GM19025 (cell line): ENCODE measurements at regions not wholly inside any gene's neighbourhood (a gene's known extent, or its start where the extent isn't known, plus 50 kb on each side); places are given as distances from the start of the nearest gene placed in this dataset.

Experiments used
- ATAC-seq: cut with Tn5 transposase; IDR thresholded peaks from one replicate; pipeline ENCODE4 v1.9.1; 2021; ENCODE audit warnings: mild to moderate bottlenecking, low read depth, moderate library complexity; ENCODE audit not compliant: unreplicated experiment

- no peak for ATAC-seq
Observed at GRCh38 chr17:79189305-79189704, 114.7 kb downstream of the ENGASE start.

DNA sequence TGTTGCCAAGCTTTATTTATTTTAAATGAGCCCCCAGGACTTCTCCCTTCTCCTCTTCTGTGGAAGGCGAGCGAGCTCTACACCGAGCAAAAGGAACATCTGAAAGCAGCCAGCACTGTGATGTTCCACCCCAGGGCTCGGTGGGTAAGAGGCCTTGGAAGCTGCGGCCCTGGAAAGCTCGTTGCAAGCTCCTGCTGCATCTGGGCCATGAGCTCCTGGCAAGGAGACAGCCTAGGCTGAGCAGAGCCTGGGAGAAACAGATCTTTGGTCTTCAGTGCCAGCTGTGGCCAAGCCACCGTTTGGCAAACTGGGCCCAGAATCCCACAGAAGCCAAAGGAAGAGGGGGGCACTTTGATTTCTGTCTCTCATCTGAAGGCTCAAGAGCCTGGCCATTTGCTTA lies 114.1 kb downstream of the ENGASE start:
- ATAC-seq, result no peak

- no peak for ATAC-seq
Observed at GRCh38 chr17:79188048-79188447, 113.4 kb downstream of the ENGASE start.

- no peak for ATAC-seq
Observed at GRCh38 chr17:79187186-79187585, 112.6 kb downstream of the ENGASE start.

DNA sequence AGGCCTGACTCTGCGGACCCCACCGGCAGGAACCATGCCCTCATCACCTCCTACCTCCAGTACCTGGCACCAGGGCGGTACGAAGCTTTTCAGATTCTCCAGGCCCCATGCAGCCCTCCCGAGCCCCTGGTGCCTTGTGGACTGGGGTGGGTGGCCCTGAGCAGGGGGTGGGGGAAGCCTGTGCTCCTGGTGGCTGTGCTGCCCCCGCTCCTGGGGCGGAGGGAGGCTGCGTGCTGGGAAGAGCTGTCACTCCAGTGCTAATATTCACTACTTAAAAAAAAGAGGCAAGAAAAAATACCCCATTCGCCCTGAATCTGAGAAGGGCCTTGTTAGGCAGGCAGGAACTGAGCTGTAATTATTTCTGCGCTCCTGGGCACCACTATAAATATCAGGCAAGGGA lies 111.8 kb downstream of the ENGASE start:
- ATAC-seq, result no peak

DNA sequence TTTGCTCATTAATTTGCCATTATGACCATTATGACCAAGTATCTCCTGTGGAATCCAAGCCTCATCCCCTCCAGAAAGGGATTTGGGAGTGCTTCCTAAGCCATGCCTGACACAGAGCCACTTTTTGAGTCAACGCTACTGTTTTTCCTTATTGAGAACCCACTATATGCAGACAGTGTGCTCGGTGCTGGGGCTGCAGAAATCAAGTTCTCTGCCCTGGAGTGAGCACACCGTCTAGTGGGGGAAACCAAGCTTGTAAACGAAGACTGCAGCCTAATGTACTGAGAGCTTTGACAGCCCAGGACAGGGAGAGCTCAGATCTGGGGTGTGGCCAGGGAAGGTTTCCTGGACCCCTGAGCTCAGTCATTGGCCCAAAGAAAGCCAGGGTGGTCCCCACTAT lies 111.0 kb downstream of the ENGASE start:
- no peak for ATAC-seq

DNA sequence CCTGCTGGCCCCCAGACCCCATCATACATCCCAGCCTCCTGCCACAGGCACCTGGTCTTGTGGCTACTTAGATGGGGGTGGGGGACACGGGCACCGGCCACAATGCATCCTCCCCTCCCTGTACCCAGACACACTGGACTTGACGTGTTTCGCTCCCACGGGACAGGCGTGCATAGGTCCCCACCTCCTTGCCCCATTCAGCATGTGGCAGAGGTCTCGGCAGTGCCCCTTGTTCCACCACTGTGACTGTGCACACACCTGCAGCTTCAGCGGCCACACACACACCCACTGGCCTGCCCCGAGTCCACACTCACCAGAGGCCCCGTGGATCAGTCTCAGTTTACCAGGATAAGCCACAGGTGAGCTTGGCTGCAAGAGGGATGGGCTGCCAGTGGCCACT lies 109.6 kb downstream of the ENGASE start:
- ATAC-seq, result no peak

GRCh38 chr17:79183293-79184158 lies 108.9 kb downstream of the ENGASE start:
- ATAC-seq, result no peak

DNA sequence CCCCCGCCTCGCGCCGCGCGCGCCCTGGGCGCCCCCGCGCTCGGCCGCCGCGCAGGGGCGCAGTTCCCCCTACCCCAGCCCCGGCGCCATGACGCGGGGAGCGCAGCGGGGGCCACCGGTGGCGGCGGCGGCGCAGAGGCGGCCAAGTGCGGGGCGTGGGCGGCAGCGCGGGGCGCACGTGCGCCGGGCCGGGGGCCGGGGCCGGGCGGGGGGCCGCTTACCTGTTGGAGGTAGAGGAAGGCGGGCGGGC lies 108.3 kb downstream of the ENGASE start:
- ATAC-seq, result no peak

DNA sequence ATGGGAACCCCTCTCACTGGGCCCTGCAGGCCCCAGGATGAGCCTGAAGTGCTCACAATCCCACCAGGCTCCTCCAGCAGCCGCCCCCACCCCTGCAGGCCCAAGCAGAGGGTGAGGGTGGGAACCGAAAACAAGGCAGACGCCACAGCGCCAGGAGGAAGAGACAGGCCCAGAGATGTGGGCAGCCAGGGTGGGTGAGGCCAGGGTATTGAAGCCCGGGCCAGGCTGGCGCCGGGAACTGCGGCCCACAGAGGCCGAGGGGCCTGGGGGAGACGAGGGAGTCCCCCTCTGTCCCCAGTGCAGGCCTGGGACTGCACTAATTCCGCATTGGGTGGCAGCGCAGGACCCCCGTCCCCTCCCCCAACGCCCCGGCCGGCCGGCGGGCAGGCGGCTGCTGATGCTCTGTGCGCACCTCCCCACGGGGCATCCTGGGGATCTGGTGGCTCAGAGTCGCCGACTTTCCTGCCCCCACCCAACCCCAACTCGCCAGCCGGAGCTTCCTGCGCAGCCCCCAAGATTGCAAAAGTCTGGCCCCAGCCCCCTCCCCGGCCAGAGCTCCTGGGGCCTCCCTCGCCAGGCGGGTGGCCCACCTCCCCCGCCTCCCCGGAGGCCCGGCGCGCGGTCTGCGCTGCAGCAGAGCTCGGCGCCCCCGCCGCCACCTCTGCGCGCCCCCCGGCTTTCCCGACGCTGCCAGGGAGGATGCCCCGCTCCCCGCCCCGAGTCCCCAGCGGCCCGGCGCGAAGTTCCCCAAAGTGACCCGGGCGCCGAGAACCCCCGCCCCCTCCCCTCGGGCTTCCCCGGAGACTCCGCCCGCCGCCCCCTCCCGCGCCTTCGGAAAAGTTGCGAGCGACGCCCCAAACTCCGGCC lies 107.8 kb downstream of the ENGASE start:
- no peak for ATAC-seq

- ATAC-seq, result no peak
Observed at GRCh38 chr17:79180358-79181005, 105.9 kb downstream of the ENGASE start.

DNA sequence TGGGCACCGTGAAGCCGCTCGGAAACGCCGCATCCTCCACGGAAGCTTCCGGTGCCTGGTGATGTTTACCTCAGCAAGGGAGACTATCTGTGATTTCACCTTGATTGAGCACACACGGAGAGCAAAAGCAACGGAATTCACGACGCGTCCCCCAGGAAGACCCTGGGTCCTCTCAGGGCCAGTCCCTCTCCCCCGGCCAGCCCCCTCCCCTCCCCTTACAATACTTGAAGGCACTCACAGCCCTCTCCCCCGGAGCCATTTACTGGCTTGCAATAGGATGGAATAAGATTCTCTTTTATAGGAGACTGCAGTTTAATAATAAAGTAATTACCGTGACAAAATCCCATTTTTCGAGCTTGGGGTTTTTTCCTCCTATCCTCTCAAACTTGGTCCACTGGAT lies 104.7 kb downstream of the ENGASE start:
- no peak for ATAC-seq

GRCh38 chr17:79177877-79178276 lies 103.3 kb downstream of the ENGASE start:
- ATAC-seq, result no peak

DNA sequence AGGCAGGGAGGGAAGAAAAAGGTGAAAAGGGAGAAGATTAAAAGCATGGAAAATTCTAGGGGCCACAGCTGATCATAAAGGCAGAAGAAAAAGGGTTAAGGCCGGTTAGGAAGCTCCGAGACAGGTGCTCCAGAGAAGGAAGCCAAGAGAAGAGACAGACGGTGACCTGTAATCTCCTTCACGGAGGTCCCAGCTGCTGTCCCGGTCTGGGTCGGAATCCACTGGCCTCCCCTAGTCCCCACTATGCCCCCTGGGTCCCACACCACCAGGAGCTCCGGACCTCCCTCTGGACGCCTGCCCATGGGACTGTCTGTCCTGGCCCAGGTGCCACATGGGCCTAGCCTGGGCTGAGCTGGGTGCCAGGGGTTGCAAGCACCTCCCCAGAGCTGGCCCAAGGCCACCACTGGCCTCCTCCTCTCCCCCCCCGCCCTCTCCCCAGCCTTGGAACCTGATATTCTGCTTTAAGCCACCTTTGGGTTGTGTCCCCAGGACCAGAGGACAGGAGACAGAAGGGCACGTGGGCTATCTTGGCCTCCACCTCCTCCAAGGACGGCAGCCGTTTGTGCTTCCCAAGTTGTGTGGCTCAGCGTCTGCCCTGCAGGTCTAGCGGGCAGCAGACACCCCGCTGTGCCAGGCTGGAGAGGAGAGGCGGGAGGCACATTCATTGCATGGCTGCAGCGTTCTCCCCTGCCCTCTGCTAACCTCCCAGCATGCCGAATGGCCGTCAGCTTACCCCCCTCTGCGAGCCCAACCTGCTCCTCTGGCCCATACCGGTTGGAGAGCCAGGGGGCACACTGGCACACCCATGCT lies 102.4 kb downstream of the ENGASE start:
- ATAC-seq, result no peak

DNA sequence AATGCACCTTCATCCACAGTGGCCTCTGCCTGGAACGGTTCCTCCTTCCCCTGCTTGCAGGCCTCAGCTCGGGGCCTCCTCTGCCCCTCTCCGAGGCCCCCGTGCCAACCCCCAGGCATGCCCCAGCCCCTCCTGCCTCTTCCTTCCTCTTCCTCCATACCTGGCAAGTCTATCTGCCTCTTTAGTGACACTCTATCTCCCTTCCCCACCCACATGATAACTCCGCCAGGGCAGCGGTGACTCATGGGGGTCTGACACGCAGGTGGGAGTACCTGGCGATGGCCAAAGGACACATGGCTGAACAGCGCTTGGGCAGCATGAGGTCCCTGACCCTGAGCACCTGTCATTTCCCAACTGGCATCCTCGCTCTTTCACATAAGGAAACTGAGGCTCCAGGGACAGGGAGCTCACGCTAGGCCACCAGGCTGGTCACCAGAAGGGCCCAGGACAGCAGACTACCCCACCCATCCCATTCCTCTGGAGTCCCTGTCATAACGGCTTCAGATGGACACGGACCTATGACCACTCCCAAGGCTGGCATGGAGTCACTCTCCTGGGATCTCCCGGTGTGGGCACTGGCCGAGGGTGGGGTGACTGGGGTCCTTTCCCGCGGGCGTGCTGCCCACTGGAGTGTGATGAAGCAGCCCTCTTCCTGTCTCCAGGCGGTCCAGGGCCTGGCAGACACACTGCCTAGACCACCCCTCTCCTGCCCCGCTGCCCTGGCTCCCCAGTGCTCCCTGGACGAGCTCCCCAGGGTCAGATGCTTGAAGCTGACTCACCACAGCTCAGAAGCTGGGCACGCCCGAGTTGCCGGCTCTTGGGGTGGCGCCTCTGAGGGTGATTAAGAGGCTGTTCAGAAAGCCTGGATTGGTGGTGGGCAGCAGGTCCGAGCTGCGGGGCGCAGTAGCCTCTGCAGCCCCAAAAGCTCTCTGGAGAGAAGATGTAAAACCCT lies 100.6 kb downstream of the ENGASE start:
- ATAC-seq, result no peak

GRCh38 chr17:79174193-79174765 lies 99.7 kb downstream of the ENGASE start:
- ATAC-seq, result no peak

GRCh38 chr17:79171188-79171587 lies 96.6 kb downstream of the ENGASE start:
- ATAC-seq, result no peak

- no peak for ATAC-seq
Observed at GRCh38 chr17:79169861-79170260, 95.2 kb downstream of the ENGASE start.

GRCh38 chr17:79169366-79169765 lies 94.7 kb downstream of the ENGASE start:
- no peak for ATAC-seq
